CD4-positive, alpha-beta T cell treated with Interleukin-15 for 4 hours (primary cell): ENCODE measurements at regions not wholly inside any gene's neighbourhood (a gene's known extent, or its start where the extent isn't known, plus 50 kb on each side); places are given as distances from the start of the nearest gene placed in this dataset.
"Not testable (repeated sequence)": the region's sequence is repeated elsewhere in the genome, so short reads cannot be mapped to it uniquely, and the experiment has no call there.

Experiments used
- DNase-seq: peaks from one replicate; pipeline ENCODE4 v3.0.0-alpha.2; 2020; ENCODE audit warnings: low spot score

- DNase-seq = peak; percentile 6
Measured at GRCh38 chr2:181790716-181791649, 100.5 kb upstream of the ITPRID2 start.

GRCh38 chr2:181792906-181793305, 98.6 kb upstream of the ITPRID2 start:
- DNase-seq = no peak

- no peak for DNase-seq
Measured at GRCh38 chr2:181798022-181798421, 93.5 kb upstream of the ITPRID2 start.

DNA sequence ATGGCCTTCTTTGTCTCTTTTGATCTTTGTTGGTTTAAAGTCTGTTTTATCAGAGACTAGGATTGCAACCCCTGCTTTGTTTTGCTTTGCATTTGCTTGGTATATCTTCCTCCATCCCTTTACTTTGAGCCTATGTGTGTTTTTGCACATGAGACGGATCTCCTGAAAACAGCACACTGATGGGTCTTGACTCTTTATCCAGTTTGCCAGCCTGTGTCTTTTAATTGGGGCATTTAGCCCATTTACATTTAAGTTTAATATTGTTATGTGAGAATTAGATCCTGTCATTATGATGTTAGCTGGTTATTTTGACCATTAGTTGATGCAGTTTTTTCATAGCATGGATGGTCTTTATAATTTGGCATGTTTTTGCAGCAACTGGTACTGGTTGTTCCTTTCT, 89.2 kb upstream of the ITPRID2 start:
- not testable (repeated sequence) for DNase-seq

DNA sequence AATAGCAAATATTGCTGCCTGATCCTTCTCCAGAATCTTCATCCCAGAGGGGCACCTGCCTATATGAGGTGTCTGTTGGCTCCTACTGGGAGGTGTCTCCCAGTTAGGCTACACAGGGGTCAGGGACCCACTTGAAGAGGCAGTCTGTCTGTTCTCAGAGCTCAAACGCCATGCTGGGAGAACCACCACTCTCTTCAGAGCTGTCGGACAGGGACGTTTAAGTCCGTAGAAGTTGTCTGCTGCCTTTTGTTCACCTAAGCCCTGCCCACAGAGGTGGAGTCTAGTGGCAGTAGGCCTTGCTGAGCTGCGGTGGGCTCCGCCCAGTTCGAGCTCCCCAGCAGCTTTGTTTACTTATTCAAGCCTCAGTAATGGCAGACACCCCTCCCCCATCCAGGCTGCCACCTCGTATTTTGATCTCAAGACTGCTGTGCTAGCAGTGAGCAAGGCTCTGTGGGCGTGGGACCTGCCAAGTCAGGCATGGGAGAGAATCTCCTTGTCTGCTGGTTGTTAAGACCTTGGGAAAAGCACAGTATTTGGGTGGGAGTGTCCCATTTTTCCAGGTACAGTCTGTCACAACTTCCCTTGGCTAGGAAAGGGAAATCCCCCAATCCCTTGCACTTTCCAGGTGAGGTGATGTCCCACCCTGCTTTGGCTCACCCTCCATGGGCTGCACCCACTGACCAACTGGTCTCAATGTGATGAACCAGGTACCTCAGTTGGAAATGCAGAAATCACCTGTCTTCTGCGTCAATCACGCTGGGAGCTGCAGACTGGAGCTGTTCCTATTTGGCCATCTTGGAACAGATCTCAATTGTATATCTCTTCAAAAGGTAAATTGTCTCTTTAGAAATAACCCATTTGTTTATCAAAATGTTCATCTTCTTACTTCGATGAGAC, 87.4 kb upstream of the ITPRID2 start:
- not testable (repeated sequence) for DNase-seq

- no peak for DNase-seq
Measured at GRCh38 chr2:181805228-181806038, 86.1 kb upstream of the ITPRID2 start.

- no peak for DNase-seq
Measured at GRCh38 chr2:181806039-181806392, 85.5 kb upstream of the ITPRID2 start.

DNA sequence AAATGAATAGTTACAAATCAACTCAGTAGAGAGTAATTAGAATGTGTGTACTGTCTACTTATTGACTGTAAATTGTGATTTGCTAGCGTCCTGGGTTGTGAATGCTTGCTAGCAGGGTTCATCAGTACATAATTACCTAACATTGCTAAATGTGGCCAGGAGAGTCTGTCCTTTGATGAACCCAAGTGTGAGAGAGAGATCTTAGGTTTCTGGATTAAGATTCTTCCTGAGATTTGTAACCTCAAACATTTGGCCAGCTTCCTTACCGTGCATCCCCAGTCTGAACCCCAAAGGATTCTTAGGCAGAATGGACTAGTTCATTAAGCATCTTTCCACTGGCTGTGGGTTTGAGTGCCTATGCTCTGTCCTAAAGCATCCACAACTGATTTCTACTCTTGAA, 84.0 kb upstream of the ITPRID2 start:
- no peak for DNase-seq

- DNase-seq = peak; percentile 11
Measured at GRCh38 chr2:181810823-181811695, 80.5 kb upstream of the ITPRID2 start.

DNA sequence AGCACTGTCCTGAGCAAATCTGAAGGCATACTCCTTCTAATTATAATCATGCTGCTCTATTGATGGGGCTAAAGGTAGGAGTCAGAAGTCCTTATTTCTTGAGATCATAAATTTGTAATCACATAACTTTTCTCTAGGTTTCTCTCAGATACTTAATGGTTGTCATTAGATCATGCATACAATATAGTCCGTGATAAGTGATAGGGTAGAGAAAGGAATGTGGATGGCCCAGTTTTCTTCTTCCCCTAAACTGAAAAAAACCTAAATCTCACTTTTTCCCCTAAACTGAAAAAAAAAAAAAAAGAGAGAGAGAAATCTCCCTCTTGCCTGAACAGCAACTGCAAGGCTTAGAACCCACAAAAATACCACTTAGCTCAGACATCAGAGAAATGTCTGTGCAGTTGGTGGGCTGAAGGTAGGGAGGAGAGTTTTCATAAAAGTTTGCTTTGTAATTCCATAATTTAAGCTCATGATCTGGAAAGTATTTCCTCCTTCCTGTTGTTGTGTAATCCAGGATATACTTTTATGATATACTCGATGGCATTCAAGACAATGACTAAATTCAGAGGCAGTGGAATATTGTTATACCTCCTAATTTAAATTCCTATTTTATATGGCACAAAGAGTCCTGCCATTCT, 79.3 kb upstream of the ITPRID2 start:
- DNase-seq = no peak

DNA sequence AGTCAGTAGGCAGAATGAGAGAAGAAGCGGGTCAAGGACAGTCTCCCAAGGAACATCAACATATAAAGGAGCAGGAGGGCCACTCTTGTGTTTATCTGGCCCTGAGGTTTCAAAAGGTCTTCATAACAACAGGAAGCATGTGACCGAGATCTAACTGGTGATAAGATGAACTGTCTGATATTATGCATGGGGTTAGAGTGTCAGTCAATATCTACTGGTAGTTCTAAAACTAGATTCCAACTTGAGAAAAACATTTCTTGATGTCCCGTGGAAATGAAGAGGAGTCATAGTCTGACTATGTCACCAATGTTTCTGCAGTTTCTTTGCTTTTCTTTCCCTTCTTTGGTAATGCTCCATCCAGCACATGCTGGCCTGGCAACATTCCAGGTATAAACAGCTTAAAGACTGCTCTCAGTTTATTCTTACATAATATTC, 77.5 kb upstream of the ITPRID2 start:
- DNase-seq = no peak

- DNase-seq = no peak
Measured at GRCh38 chr2:181817509-181817908, 74.0 kb upstream of the ITPRID2 start.

DNA sequence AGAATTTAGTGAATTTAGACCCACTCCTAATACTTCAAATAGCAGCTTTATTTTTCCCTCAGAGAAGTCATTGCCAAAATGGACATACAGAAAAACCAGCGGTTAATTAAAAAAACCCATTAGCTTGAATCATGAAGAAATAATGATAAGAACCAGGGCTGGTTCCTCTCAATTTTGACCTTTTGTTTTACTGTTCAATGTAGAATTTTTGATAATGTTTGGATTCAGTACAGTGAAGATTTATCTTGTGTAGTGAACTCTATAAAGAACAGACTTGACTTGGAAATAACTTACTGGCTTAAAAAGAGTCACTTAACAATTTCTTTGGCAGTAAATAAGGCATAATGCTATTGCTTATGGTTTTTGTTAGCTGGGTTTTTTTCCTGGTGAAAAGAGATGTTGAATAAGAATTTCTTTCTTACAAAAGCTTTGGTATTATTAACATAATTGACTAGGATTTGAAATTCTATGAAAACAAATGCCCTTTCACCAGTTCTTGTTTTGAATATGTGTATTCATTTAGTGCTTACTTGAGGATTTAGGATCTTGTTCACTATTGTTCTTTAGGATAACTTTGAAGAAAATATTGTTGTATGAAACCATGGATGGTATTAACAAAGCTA, 73.4 kb upstream of the ITPRID2 start:
- no peak for DNase-seq

DNA sequence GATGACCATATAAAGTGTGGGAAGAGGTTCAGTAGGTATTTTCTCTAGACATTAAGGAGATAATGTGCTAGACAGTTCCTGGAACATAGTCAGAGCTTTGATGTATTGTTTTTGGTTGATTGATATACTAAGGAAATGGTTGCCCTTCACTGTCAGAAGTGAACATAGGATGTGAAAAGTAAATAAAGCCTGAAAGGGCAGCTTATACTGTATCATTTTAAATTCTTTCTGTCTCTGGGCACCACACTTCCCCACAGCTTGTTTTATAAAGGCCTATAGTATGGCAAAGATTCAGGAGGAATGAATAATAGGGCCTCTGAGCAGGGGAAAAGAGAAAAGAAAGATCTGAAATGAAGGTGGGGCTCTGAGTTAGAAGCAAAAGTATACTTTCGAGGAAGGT, 72.7 kb upstream of the ITPRID2 start:
- no peak for DNase-seq

- DNase-seq = no peak
Measured at GRCh38 chr2:181821049-181821448, 70.5 kb upstream of the ITPRID2 start.

DNA sequence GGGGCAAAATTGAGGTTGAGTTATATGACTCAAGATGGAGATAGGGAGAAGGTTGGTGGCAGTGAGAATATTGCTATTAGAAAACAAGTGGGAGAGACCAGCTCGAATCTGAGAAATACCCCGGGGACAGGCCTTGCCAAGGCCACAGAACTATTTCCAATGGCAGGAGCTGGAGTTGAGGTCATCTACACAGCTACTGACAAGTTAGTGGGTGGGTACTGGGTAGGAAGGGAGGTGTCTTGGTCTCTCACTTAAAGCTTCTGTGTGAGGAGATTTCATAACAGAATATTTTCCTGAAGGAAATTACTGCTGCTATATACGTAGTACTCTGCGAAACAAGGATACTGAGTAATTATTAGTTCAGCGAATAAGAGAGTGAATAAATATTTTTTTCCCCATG, 69.4 kb upstream of the ITPRID2 start:
- no peak for DNase-seq

- no peak for DNase-seq
Measured at GRCh38 chr2:181823405-181823804, 68.1 kb upstream of the ITPRID2 start.

- no peak for DNase-seq
Measured at GRCh38 chr2:181828122-181828705, 63.3 kb upstream of the ITPRID2 start.

DNA sequence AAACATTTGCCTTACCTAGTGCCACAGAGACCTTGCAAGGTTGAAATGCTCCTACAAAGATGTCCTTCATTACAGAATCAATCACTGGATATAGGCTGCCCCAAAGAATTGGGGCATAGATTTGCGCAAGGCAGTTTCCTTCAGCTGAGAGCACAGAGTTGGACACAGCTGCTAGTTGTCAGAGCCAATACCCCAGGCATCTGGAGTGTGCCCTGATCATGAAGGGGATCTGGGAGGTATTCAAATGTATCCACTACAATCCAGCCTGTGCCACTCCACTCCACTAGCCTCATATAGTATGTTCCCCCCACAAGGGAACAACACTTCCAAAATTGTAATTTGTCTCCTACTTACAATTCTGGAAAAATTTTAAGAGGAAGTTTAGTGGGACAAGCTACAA, 62.3 kb upstream of the ITPRID2 start:
- no peak for DNase-seq

GRCh38 chr2:181832015-181832414, 59.5 kb upstream of the ITPRID2 start:
- DNase-seq = no peak
